ENCODE measurements at regions not wholly inside any gene's neighbourhood (a gene's known extent, or its start where the extent isn't known, plus 50 kb on each side); places are given as distances from the start of the nearest gene placed in this dataset.

GRCh38 chr4:114072781-114073180 is 93.3 kb upstream of the ARSJ start:
- H3K9me3 Mint-ChIP-seq, result no peaks in the 10 kb centered on the region
- no peak overlapping the region for H3K4me3 Mint-ChIP-seq
- H3K27me3 Mint-ChIP-seq, result no peaks in the 10 kb centered on the region
- H3K4me1 Mint-ChIP-seq (ENCODE audit: low read depth), result no peaks in the 10 kb centered on the region
- H3K36me3 Mint-ChIP-seq (ENCODE audit: low read depth), result no peaks in the 10 kb centered on the region
- intact Hi-C loops (cut with micrococcal nuclease), result no loop called here
- no peak overlapping the region for H3K27ac Mint-ChIP-seq

DNA sequence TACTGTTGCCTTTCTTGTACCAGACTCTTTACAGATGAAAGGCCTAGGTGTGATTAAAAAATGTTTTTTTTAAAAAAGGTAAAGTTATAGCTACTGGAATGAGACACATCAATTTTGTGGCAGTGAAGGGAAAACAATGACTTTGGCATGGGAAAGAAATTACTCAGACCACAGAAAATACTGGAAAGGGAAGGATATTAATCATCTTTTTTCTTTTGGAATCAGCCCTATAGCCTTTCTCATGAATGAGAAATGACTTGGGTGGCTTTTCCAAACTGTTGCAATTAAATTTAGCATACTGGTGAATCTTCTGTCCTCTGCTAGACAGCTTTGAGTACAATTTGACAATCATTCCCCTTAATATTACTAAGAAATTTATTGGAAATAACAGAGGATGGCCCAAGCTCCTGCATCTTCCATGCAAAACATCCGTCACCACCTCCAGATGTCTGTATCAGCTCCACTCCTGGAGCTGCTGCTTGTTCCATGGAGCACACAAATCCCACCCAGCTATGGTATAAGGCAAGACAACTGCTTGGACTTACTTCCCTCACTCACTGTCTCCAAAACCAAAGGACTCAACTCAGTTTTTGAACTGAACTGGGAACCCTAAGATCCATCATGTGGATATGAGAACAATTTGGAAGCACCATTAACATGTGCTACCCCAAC is 97.6 kb upstream of the ARSJ start:
- Mint-ChIP-seq H3K27ac (no peak overlapping the region), H3K27me3 (no peaks in the 10 kb centered on the region), H3K36me3 (ENCODE audit: low read depth) (no peaks in the 10 kb centered on the region), H3K4me3 (no peak overlapping the region), H3K9me3 (peaks cover 8% of the 10 kb centered on the region), H3K4me1 (ENCODE audit: low read depth) (no peaks in the 10 kb centered on the region)
- intact Hi-C loops (cut with micrococcal nuclease), result no loop called here

DNA sequence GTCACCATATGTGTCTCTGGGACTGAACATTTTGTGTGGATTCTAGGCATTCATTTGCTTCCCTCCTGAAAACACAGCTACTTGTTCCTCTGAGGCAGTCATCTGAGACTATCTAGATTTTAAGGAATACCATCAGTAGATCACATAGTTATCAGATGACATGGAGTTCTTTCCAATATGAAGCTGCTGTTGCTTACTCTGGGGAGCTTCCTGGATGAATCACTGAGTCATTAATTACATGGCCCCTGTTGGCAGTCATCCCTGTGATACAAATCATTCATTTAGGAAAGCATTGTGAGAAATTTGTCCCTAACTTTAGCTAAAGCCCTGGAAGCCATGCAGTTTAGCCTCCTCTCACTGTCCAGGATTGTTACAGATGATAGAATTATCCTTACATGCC is 98.2 kb upstream of the ARSJ start:
- H3K9me3 Mint-ChIP-seq, result peaks cover 8% of the 10 kb centered on the region
- intact Hi-C loops (cut with micrococcal nuclease), result no loop called here
- no peaks in the 10 kb centered on the region for H3K4me1 Mint-ChIP-seq (ENCODE audit: low read depth)
- H3K27ac Mint-ChIP-seq, result no peak overlapping the region
- no peaks in the 10 kb centered on the region for H3K27me3 Mint-ChIP-seq
- H3K4me3 Mint-ChIP-seq, result no peak overlapping the region
- no peaks in the 10 kb centered on the region for H3K36me3 Mint-ChIP-seq (ENCODE audit: low read depth)

- Mint-ChIP-seq H3K27me3 (no peaks in the 10 kb centered on the region), H3K36me3 (ENCODE audit: low read depth) (no peaks in the 10 kb centered on the region), H3K9me3 (peaks cover 8% of the 10 kb centered on the region), H3K27ac (no peak overlapping the region), H3K4me1 (ENCODE audit: low read depth) (no peaks in the 10 kb centered on the region), H3K4me3 (no peak overlapping the region)
- intact Hi-C loops (cut with micrococcal nuclease), result no loop called here
Measured at GRCh38 chr4:114078636-114079035, 99.2 kb upstream of the ARSJ start.

DNA sequence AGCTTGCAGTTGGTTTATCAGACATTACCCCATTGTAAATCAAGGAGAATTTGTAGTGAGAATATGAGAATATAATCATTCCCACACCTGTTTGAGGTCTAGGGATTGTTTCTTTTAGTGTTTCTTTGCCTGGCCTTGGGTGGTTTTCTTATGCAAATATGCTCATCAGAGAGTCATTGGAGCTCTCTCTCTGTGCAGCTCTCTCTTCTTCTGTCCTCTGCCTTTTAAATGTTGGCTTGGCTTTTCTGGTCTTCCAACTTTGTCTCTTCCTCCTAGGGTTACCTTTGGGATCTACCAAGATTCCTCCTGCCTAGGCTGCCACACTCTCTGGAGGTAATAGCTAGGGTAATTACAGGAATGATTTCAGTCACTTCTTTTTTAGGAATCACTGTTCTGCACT is 102.3 kb upstream of the ARSJ start:
- H3K27ac Mint-ChIP-seq, result no peak overlapping the region
- no peaks in the 10 kb centered on the region for H3K4me1 Mint-ChIP-seq (ENCODE audit: low read depth)
- H3K27me3 Mint-ChIP-seq, result no peaks in the 10 kb centered on the region
- intact Hi-C loops (cut with micrococcal nuclease), result no loop called here
- peaks cover 8% of the 10 kb centered on the region for H3K9me3 Mint-ChIP-seq
- H3K36me3 Mint-ChIP-seq (ENCODE audit: low read depth), result no peaks in the 10 kb centered on the region
- H3K4me3 Mint-ChIP-seq, result no peak overlapping the region

- Mint-ChIP-seq H3K4me1 (ENCODE audit: low read depth) (no peaks in the 10 kb centered on the region), H3K27ac (no peak overlapping the region), H3K27me3 (no peaks in the 10 kb centered on the region), H3K36me3 (ENCODE audit: low read depth) (no peaks in the 10 kb centered on the region), H3K9me3 (peaks cover 8% of the 10 kb centered on the region), H3K4me3 (no peak overlapping the region)
- intact Hi-C loops (cut with micrococcal nuclease), result no loop called here
Measured at GRCh38 chr4:114082348-114082747, 102.9 kb upstream of the ARSJ start.

DNA sequence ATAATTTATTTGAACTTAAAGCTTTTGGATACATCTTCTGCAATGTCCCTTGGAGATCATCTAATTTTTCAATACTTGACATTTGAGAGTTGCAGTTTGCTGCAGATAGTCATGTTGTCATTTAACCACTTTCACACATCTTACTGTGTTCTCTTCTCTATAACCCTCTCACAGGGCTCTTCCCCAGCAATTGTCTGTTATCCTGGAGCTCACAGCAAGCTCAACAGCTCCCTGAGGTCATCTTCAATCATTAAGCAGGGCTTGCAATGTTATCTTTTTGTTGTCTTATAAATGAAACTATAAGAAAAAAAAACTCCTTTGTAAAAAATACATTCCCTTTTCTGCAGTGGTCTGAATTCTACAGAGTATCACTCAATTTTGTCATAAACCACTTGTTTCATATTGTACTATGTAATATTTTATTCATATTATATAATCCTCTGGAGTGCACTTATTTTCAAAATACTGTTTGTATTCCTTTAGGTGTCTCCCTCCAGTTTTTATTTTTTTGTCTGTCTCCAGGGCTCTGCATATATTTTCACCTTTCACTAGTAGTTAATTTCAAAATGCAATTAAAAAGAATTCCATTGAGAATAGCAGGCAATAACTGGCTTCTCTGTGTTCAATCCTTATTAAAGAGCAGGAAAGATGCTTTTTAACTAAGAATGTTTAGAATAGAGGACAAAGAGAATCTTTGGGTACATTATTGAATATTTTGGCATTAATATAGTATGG is 106.3 kb upstream of the ARSJ start:
- no peaks in the 10 kb centered on the region for H3K27me3 Mint-ChIP-seq
- intact Hi-C loops (cut with micrococcal nuclease), result no loop called here
- no peak overlapping the region for H3K4me3 Mint-ChIP-seq
- peaks cover 5% of the 10 kb centered on the region for H3K9me3 Mint-ChIP-seq
- no peaks in the 10 kb centered on the region for H3K36me3 Mint-ChIP-seq (ENCODE audit: low read depth)
- no peaks in the 10 kb centered on the region for H3K4me1 Mint-ChIP-seq (ENCODE audit: low read depth)
- H3K27ac Mint-ChIP-seq, result no peak overlapping the region

DNA sequence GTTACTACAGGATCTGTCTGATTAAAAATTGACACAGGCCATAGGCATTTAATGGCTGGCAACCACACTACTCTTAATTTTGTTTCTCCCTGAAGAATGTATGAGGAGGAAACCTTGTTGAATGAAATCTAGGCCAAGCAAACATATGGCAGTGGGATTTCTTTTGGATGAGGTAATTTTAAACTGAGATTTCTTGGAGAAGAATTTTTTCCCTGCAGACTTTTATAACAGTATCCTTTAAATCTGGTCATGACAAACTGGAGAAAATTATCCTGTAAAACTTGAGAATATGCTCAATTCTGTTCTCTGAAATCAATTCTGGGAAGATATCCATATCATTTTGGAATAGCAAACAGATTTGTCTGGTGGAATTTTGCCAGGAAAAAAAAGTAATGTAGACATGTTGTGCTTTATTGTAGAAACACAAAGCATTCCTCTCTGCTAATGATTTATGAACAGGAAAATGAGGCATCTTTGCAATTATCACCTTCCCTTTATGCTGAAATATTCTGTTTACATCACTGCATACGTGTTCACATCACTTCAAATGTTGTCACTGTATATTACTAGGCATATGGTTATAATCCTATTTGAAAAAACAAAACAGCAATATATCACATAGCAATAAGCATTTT is 108.3 kb upstream of the ARSJ start:
- intact Hi-C loops (cut with micrococcal nuclease), result no loop called here
- Mint-ChIP-seq H3K4me1 (ENCODE audit: low read depth) (no peaks in the 10 kb centered on the region), H3K4me3 (no peak overlapping the region), H3K9me3 (peaks cover 5% of the 10 kb centered on the region), H3K36me3 (ENCODE audit: low read depth) (no peaks in the 10 kb centered on the region), H3K27ac (no peak overlapping the region), H3K27me3 (no peaks in the 10 kb centered on the region)

GRCh38 chr4:114088481-114088880 is 109.0 kb upstream of the ARSJ start:
- H3K4me1 Mint-ChIP-seq (ENCODE audit: low read depth), result no peaks in the 10 kb centered on the region
- H3K27me3 Mint-ChIP-seq, result no peaks in the 10 kb centered on the region
- intact Hi-C loops (cut with micrococcal nuclease), result no loop called here
- no peak overlapping the region for H3K27ac Mint-ChIP-seq
- peaks cover 5% of the 10 kb centered on the region for H3K9me3 Mint-ChIP-seq
- no peak overlapping the region for H3K4me3 Mint-ChIP-seq
- no peaks in the 10 kb centered on the region for H3K36me3 Mint-ChIP-seq (ENCODE audit: low read depth)

DNA sequence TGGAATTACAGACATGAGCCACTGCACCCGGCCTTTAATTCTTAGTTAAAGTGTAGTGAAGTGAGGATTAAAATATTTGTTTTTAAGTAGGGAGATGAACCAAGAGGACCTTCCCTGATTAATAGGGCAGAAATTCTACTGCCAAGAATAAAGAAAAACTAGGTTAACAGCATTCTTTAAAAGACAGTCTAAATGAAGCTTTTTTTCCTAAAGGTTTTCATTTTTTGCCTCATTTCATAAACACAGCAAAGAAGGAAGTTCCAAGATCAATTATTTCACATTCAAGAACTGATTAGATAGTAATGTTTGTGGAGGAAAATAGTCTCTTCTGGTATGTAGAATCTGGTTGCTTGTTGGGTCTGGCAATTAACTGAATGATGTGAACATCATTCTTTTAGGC is 112.1 kb upstream of the ARSJ start:
- no peak overlapping the region for H3K27ac Mint-ChIP-seq
- intact Hi-C loops (cut with micrococcal nuclease), result no loop called here
- no peak overlapping the region for H3K4me3 Mint-ChIP-seq
- H3K27me3 Mint-ChIP-seq, result no peaks in the 10 kb centered on the region
- no peaks in the 10 kb centered on the region for H3K4me1 Mint-ChIP-seq (ENCODE audit: low read depth)
- H3K36me3 Mint-ChIP-seq (ENCODE audit: low read depth), result no peaks in the 10 kb centered on the region
- H3K9me3 Mint-ChIP-seq, result peaks cover 5% of the 10 kb centered on the region

DNA sequence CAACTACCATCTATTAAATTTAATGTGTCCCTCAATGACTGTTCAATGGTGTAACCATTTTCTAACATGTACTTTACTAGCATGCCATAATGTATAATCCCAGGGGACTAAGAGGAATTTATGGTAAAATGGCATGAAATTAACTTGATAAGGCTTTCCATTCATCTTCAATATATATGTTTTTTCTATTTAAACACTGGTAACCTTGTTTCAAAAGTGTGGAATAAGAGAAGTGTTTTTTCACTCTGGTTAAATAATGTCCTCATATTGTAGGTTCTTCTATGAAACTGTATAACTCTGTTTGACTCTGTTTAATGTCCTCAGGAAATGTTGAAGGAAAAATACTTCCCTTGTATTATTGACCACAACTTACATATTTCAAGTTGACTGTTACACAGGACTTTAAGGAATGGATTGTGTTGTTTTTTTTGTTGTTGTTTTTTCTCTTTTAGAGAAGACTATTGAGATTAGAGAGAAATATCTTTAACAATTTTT is 113.8 kb upstream of the ARSJ start:
- Mint-ChIP-seq H3K9me3 (peaks cover 5% of the 10 kb centered on the region), H3K27ac (no peak overlapping the region), H3K27me3 (no peaks in the 10 kb centered on the region), H3K4me1 (ENCODE audit: low read depth) (no peaks in the 10 kb centered on the region), H3K36me3 (ENCODE audit: low read depth) (no peaks in the 10 kb centered on the region), H3K4me3 (no peak overlapping the region)
- intact Hi-C loops (cut with micrococcal nuclease), result no loop called here

GRCh38 chr4:114100288-114101031 is 121.0 kb upstream of the ARSJ start:
- intact Hi-C loops (cut with micrococcal nuclease), result no loop called here
- peaks cover 9% of the 10 kb centered on the region for H3K4me1 Mint-ChIP-seq (ENCODE audit: low read depth)
- no peaks in the 10 kb centered on the region for H3K27me3 Mint-ChIP-seq
- no peaks in the 10 kb centered on the region for H3K9me3 Mint-ChIP-seq
- no peak overlapping the region for H3K4me3 Mint-ChIP-seq
- no peaks in the 10 kb centered on the region for H3K36me3 Mint-ChIP-seq (ENCODE audit: low read depth)
- H3K27ac Mint-ChIP-seq, result no peak overlapping the region

GRCh38 chr4:114103908-114104307 is 124.5 kb upstream of the ARSJ start:
- H3K36me3 Mint-ChIP-seq (ENCODE audit: low read depth), result no peaks in the 10 kb centered on the region

GRCh38 chr4:114108869-114109268 is 129.4 kb upstream of the ARSJ start:
- Mint-ChIP-seq H3K36me3 (ENCODE audit: low read depth) (no peaks in the 10 kb centered on the region), H3K9me3 (no peaks in the 10 kb centered on the region), H3K4me1 (ENCODE audit: low read depth) (no peaks in the 10 kb centered on the region), H3K4me3 (no peak overlapping the region), H3K27ac (no peak overlapping the region), H3K27me3 (no peaks in the 10 kb centered on the region)
- intact Hi-C loops (cut with micrococcal nuclease), result no loop called here

More at GRCh38 chr4:114103908-114104307, 124.5 kb upstream of the ARSJ start:
- no peaks in the 10 kb centered on the region for H3K9me3 Mint-ChIP-seq
- H3K27me3 Mint-ChIP-seq, result no peaks in the 10 kb centered on the region
- intact Hi-C loops (cut with micrococcal nuclease), result no loop called here
- H3K4me1 Mint-ChIP-seq (ENCODE audit: low read depth), result peaks cover 4% of the 10 kb centered on the region
- H3K4me3 Mint-ChIP-seq, result no peak overlapping the region
- no peak overlapping the region for H3K27ac Mint-ChIP-seq
